Occipital lobe (tissue), 1 donor: ENCODE measurements at regions not wholly inside any gene's neighbourhood (a gene's known extent, or its start where the extent isn't known, plus 50 kb on each side); places are given as distances from the start of the nearest gene placed in this dataset.

ENCODE experiments used
- DNase-seq: peaks from one replicate; lab custom pipeline; 2025; lab: John Stamatoyannopoulos, UW

GRCh38 chr18:57991552-57991951 is 52.5 kb upstream of the NEDD4L start:
- DNase-seq, result no peak

- no peak for DNase-seq
Observed at GRCh38 chr18:57989536-57989935, 54.5 kb upstream of the NEDD4L start.

- no peak for DNase-seq
Observed at GRCh38 chr18:57984490-57985115, 59.4 kb upstream of the NEDD4L start.

GRCh38 chr18:57983965-57984364 is 60.1 kb upstream of the NEDD4L start:
- no peak for DNase-seq

- no peak for DNase-seq
Observed at GRCh38 chr18:57983472-57983871, 60.6 kb upstream of the NEDD4L start.

GRCh38 chr18:57982372-57983021 is 61.5 kb upstream of the NEDD4L start:
- DNase-seq, result no peak

GRCh38 chr18:57981308-57982028 is 62.6 kb upstream of the NEDD4L start:
- no peak for DNase-seq

GRCh38 chr18:57980573-57981307 is 63.3 kb upstream of the NEDD4L start:
- no peak for DNase-seq

- no peak for DNase-seq
Observed at GRCh38 chr18:57976230-57976773, 67.7 kb upstream of the NEDD4L start.

GRCh38 chr18:57975805-57976204 is 68.2 kb upstream of the NEDD4L start:
- no peak for DNase-seq

- no peak for DNase-seq
Observed at GRCh38 chr18:57974585-57975265, 69.3 kb upstream of the NEDD4L start.

GRCh38 chr18:57973889-57974288 is 70.1 kb upstream of the NEDD4L start:
- DNase-seq, result no peak

- no peak for DNase-seq
Observed at GRCh38 chr18:57970356-57971095, 73.5 kb upstream of the NEDD4L start.

GRCh38 chr18:57969824-57970223 is 74.2 kb upstream of the NEDD4L start:
- no peak for DNase-seq

- no peak for DNase-seq
Observed at GRCh38 chr18:57965246-57965645, 78.8 kb upstream of the NEDD4L start.

- DNase-seq, result no peak
Observed at GRCh38 chr18:57961876-57962505, 82.0 kb upstream of the NEDD4L start.

GRCh38 chr18:57961411-57961810 is 82.6 kb upstream of the NEDD4L start:
- no peak for DNase-seq

GRCh38 chr18:57959278-57959677 is 84.7 kb upstream of the NEDD4L start:
- no peak for DNase-seq

GRCh38 chr18:57957210-57957609 is 86.8 kb upstream of the NEDD4L start:
- no peak for DNase-seq

GRCh38 chr18:57956491-57956890 is 87.5 kb upstream of the NEDD4L start:
- DNase-seq, result no peak
